ENCODE measurements at regions not wholly inside any gene's neighbourhood (a gene's known extent, or its start where the extent isn't known, plus 50 kb on each side); places are given as distances from the start of the nearest gene placed in this dataset.

DNA sequence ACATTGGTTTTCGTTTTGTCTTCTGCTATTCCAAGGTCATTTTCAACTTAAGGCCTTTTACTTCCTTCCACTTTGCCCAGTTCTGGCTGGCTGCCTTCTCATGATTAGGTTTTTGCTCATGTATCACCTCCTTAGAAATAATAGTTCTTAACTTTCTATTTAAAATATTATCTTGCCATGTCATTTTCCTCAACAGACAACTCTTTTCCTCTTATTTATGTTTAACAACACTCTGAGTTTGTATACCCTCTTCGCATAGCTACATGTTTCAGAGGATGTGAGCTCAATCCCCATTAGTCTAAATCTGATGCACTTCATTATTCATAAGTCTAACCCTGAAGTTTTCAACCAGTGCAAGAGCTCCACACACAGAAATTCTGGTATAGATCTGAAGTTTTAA, 299.1 kb downstream of the BCHE start:
- TF ChIP-seq POLR2A (IDR thresholded peaks at IDR 0.05; ENCODE audit: low read length) (no peak), GATA1 (IDR thresholded peaks at IDR 0.05; ENCODE audit: low read depth, low read length) (no peak)

All from erythroblast (primary cell).